NCI-H1930 (cell line): ENCODE measurements at regions not wholly inside any gene's neighbourhood (a gene's known extent, or its start where the extent isn't known, plus 50 kb on each side); places are given as distances from the start of the nearest gene placed in this dataset.
"Not testable (repeated sequence)": the region's sequence is repeated elsewhere in the genome, so short reads cannot be mapped to it uniquely, and the experiment has no call there.

Source experiments
- DNase-seq, 2 experiments: peaks; one replicate each; lab custom pipeline; 2025; lab: John Stamatoyannopoulos, UW

- peak; percentile 23 to 47 for DNase-seq
These were observed 435.6 kb upstream of the SMIM31 start for GRCh38 chr4:164318350-164318749.

- no peak for DNase-seq
These were observed 434.2 kb upstream of the SMIM31 start for GRCh38 chr4:164319688-164320087.

GRCh38 chr4:164320847-164321246 lies 433.1 kb upstream of the SMIM31 start:
- no peak for DNase-seq

- no peak for DNase-seq
These were observed 427.9 kb upstream of the SMIM31 start for GRCh38 chr4:164326056-164326455.

DNA sequence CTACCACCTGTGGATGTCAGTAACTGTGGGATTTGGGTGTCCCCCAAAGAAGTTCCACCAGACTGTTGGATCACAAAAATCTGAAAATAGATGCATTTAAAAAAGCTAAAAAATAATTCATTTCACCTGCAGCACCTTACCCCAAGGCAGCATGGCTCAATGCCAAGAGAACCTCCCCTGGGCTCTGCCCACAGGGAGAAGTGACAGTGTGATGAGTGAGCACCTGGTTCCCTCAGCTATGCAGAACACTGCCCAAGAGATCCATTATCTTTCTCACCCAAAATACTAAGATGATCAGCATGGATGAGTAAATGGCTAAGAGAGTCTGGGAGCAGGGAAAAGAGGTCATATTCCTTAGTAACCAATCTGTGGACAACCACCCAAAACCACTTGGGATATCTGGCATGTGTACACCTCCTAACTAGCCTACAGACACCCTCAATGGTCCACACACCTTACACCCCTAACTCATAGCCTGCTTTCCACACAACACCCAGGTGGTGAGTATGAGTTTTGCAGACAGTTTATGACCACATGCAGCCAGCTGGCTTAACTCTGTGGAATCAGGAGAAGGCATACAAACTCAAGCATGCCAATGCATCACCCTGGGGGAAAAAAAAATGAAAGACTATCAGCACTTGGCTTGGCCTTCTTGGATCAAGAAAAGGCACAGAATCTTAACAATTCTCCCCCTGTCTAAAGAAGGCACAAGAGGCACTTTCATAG lies 416.5 kb upstream of the SMIM31 start:
- DNase-seq, result no peak

GRCh38 chr4:164343472-164343976 lies 410.4 kb upstream of the SMIM31 start:
- DNase-seq, result no peak

GRCh38 chr4:164345756-164346155 lies 408.2 kb upstream of the SMIM31 start:
- DNase-seq, result no peak

GRCh38 chr4:164350061-164350460 lies 403.9 kb upstream of the SMIM31 start:
- no peak for DNase-seq

DNA sequence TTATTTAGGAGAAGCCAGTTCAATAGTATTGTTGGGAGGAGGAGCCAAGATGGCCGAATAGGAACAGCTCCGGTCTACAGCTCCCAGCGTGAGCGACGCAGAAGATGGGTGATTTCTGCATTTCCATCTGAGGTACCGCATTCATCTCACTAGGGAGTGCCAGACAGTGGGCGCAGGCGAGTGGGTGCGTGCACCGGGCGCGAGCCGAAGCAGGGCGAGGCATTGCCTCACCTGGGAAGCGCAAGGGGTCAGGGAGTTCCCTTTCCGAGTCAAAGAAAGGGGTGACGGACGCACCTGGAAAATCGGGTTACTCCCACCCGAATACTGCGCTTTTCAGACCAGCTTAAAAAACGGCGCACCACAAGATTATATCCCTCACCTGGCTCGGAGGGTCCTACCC lies 403.2 kb upstream of the SMIM31 start:
- DNase-seq, result not testable (repeated sequence)

- DNase-seq, result no peak
These were observed 396.0 kb upstream of the SMIM31 start for GRCh38 chr4:164357957-164358356.

GRCh38 chr4:164358400-164358799 lies 395.5 kb upstream of the SMIM31 start:
- no peak for DNase-seq

DNA sequence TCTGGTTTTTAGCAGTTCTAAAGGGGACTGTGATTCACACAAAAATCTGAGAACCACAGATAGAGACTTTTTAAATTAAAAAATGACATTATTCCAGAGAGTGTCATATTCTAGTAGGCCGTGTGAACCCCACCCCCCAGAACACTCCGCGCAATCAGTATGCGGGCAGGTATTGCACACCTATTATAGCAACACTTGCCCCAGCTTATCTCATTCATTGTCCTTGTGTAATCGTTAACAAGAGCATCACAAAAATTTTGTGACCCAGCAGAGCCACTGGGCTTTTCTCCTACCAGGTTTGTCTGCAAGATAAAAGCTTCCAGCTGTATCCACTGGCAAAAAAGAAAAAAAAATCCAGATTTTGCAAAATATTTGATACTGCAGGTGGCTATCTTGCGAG lies 394.1 kb upstream of the SMIM31 start:
- no peak for DNase-seq

DNA sequence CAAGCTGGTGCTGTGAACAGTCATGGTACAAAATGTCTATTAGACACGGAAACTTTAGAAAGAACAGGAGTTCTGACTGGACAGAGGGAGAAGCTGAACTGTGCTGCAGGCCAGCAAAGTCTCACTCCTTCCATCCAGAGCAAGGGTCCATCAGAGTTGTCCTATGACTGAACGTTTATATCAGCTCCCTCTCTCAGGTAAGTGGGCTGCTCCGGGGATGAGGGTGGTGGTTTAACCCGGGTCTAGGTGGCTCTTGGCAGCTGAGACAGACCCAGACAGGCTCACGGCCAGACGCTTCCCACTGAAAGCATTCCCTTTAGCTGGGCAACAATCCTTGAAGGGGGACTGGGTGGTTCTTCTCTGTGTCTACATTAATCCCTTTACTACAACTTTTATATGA lies 385.0 kb upstream of the SMIM31 start:
- DNase-seq, result no peak

GRCh38 chr4:164373021-164373420 lies 380.9 kb upstream of the SMIM31 start:
- DNase-seq, result no peak

GRCh38 chr4:164377277-164377676 lies 376.7 kb upstream of the SMIM31 start:
- no peak for DNase-seq

GRCh38 chr4:164378361-164378760 lies 375.6 kb upstream of the SMIM31 start:
- DNase-seq, result no peak

- DNase-seq, result no peak
These were observed 374.2 kb upstream of the SMIM31 start for GRCh38 chr4:164379694-164380093.

- DNase-seq, result no peak
These were observed 372.1 kb upstream of the SMIM31 start for GRCh38 chr4:164381859-164382258.

DNA sequence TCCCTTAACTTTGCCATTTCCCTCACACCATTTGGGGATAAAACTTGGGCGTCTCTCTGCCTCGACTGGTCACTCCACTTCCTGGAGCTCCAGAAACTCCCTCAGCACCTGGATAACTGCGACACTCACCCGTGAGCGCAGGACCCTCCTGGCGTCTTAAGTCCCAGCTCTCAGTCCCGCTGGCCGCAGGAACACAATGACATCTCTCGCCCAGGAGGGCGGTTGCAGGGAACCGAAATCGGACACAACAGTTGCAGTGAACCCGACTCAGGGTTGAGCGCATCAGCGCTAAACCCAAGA lies 370.9 kb upstream of the SMIM31 start:
- no peak for DNase-seq

DNA sequence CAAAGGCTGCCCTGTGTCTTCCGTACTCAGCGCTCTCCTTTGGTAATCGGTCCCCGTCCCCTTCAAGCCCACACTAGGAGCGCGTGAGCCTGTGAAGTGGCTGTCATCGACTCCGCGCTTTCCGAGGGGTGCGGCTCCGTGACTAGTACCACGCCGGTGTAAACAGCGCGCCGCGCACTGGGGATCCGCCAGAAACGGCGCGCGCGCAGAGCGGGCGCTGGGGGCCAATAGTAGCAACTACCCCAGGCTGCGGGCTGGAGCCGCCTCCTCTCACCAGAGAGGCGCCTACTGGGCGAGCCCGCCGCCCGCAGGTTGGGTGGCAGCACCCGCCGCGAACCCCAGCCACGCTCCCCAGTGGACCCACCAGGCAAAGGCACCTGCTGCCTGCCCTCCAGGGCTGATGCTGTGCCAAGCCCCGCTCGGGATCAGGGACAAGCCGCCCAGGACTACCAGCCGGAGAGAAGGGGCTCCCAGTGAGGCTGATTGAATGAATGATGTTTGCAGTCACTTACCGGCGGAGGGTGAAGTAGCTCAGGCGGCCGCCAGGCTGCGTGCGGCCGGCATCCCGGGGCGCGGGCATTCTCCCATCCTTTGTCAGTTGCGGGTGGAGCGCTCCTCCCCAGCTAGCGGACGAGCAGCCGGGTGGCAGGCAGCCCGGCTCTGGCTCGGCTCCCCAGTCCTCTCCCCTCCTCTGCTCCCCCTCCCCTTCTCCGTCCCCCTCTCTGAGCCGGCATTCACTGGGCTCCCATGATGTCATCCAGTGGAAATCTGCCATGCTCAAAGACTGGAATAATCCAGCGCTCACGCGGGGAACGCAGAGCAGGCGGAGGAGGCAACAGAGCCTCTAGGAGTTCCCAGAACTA lies 370.3 kb upstream of the SMIM31 start:
- DNase-seq, result peak; percentile 33 to 69

- no peak for DNase-seq
These were observed 369.5 kb upstream of the SMIM31 start for GRCh38 chr4:164384416-164384815.

DNA sequence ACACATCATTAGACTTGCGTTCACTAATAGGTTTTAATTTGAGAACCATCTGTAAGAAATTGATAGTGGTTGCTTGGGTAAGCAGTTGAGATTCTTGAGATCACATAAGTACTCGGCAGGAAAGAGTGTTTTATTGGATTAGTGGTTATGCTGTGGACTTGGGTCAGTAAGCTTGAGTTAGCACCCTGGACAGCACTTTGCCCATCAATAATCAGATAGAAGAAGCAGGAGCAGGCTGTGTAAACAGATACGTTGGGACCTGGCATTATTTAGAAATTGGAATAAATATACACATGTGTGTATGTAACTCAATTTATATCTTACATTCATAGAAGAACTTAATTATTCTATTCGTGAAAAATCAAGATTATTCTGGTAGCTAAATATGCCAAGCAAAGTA lies 357.5 kb upstream of the SMIM31 start:
- no peak for DNase-seq

- DNase-seq, result no peak
These were observed 351.4 kb upstream of the SMIM31 start for GRCh38 chr4:164402554-164402953.
